DOHH2 (cell line): ENCODE measurements at regions not wholly inside any gene's neighbourhood (a gene's known extent, or its start where the extent isn't known, plus 50 kb on each side); places are given as distances from the start of the nearest gene placed in this dataset.

ENCODE experiments used
- H3F3A ChIP-seq: fragments of 200-600 bp; sonication (generic), shearing (Covaris generic); 2 replicates; pipeline ENCODE4 v1.6.0; 2016; ENCODE audit warnings: antibody characterized with exemption, mild to moderate bottlenecking; ENCODE audit not compliant: control insufficient read depth, insufficient read depth
- H3K27ac ChIP-seq: fragments of 200-600 bp; sonication (generic); 2 replicates; pipeline ENCODE4 v1.5.1; 2014; ENCODE audit warnings: low read depth, mild to moderate bottlenecking, low read length, moderate library complexity
- H3K27me3 ChIP-seq: fragments of 200-600 bp; sonication (generic); 2 replicates; pipeline ENCODE4 v1.6.1; 2014; ENCODE audit warnings: mild to moderate bottlenecking, low read length, mixed read lengths; ENCODE audit not compliant: control insufficient read depth
- H3K36me3 ChIP-seq: fragments of 200-600 bp; sonication (generic); 2 replicates; pipeline ENCODE4 v1.6.1; 2014; ENCODE audit warnings: mild to moderate bottlenecking, low read length, moderate library complexity, mixed read lengths; ENCODE audit not compliant: control insufficient read depth
- H3K4me1 ChIP-seq: fragments of 200-600 bp; sonication (generic); 2 replicates; pipeline ENCODE4 v1.6.1; 2014; ENCODE audit warnings: mild to moderate bottlenecking, low read length, mixed read lengths; ENCODE audit not compliant: control insufficient read depth
- H3K4me2 ChIP-seq: fragments of 200-600 bp; sonication (generic); 2 replicates; pipeline ENCODE4 v1.6.0; 2014; ENCODE audit warnings: mild to moderate bottlenecking, low read length, moderate library complexity
- H3K4me3 ChIP-seq: fragments of 200-600 bp; sonication (generic); 2 replicates; pipeline ENCODE4 v1.5.1; 2014; ENCODE audit warnings: mild to moderate bottlenecking, low read length, mixed read lengths
- H3K79me2 ChIP-seq: fragments of 200-600 bp; sonication (generic); 2 replicates; pipeline ENCODE4 v1.6.1; 2014; ENCODE audit warnings: mild to moderate bottlenecking, low read length, mixed read lengths; ENCODE audit not compliant: control insufficient read depth
- H3K9me2 ChIP-seq: fragments of 200-600 bp; sonication (generic); replicated peaks from 2 replicates; pipeline ENCODE4 v1.6.1; 2014; ENCODE audit warnings: mild to moderate bottlenecking, low read length, mixed read lengths; ENCODE audit not compliant: control insufficient read depth
- H3K9me3 ChIP-seq: fragments of 200-600 bp; sonication (generic); 2 replicates; pipeline ENCODE4 v1.6.1; 2014; ENCODE audit warnings: antibody characterized with exemption, low read length, mixed read lengths; ENCODE audit not compliant: control insufficient read depth, insufficient read depth
- H4K20me1 ChIP-seq: fragments of 200-600 bp; sonication (generic); 2 replicates; pipeline ENCODE4 v1.6.0; 2014; ENCODE audit warnings: low read depth, mild to moderate bottlenecking, antibody characterized with exemption, low read length, moderate library complexity; ENCODE audit not compliant: control insufficient read depth, insufficient read depth
- CTCF ChIP-seq: fragments of 200-600 bp; sonication (generic); IDR thresholded peaks from one replicate; pipeline ENCODE4 v1.5.1; 2014; ENCODE audit warnings: antibody characterized with exemption, mild to moderate bottlenecking, low read depth, low read length; ENCODE audit not compliant: poor library complexity, severe bottlenecking
- EZH2phosphoT487 ChIP-seq: fragments of 200-600 bp; sonication (generic); IDR thresholded peaks from 2 replicates; pipeline ENCODE4 v1.6.1; 2017; ENCODE audit warnings: borderline replicate concordance, mild to moderate bottlenecking, antibody characterized with exemption, low read length, moderate library complexity, mixed read lengths

GRCh38 chr14:83133981-83134645 lies 1600.5 kb upstream of the SEL1L start:
- Histone ChIP-seq H3F3A (no peaks in the 10 kb centered on the region), H4K20me1 (no peaks in the 10 kb centered on the region), H3K27me3 (no peaks in the 10 kb centered on the region), H3K36me3 (no peaks in the 10 kb centered on the region), H3K4me2 (no peak overlapping the region), H3K4me3 (no peak overlapping the region), H3K4me1 (no peaks in the 10 kb centered on the region), H3K79me2 (no peaks in the 10 kb centered on the region), H3K27ac (no peak overlapping the region), H3K9me3 (no peaks in the 10 kb centered on the region), H3K9me2 (no peaks in the 10 kb centered on the region)
- TF ChIP-seq CTCF: no peak
- no peak for TF ChIP-seq EZH2phosphoT487

- no peak for TF ChIP-seq CTCF
- no peak for TF ChIP-seq EZH2phosphoT487
- H3K79me2 ChIP-seq: no peaks in the 10 kb centered on the region
- H3K9me3 ChIP-seq: no peaks in the 10 kb centered on the region
- H4K20me1 ChIP-seq: no peaks in the 10 kb centered on the region
- no peaks in the 10 kb centered on the region for H3F3A ChIP-seq
- no peaks in the 10 kb centered on the region for H3K4me1 ChIP-seq
- no peak overlapping the region for H3K4me2 ChIP-seq
- H3K9me2 ChIP-seq: no peaks in the 10 kb centered on the region
- H3K36me3 ChIP-seq: no peaks in the 10 kb centered on the region
- H3K4me3 ChIP-seq: no peak overlapping the region
- no peaks in the 10 kb centered on the region for H3K27me3 ChIP-seq
- no peak overlapping the region for H3K27ac ChIP-seq
Measured at GRCh38 chr14:83140756-83141155, 1607.1 kb upstream of the SEL1L start.

- no peaks in the 10 kb centered on the region for H3K9me3 ChIP-seq
- H3K4me3 ChIP-seq: no peak overlapping the region
- H3K79me2 ChIP-seq: no peaks in the 10 kb centered on the region
- no peak for TF ChIP-seq CTCF
- no peak for TF ChIP-seq EZH2phosphoT487
- no peaks in the 10 kb centered on the region for H3K9me2 ChIP-seq
- H3F3A ChIP-seq: no peaks in the 10 kb centered on the region
- H3K27ac ChIP-seq: no peak overlapping the region
- H3K36me3 ChIP-seq: no peaks in the 10 kb centered on the region
- no peak overlapping the region for H3K4me2 ChIP-seq
- no peaks in the 10 kb centered on the region for H4K20me1 ChIP-seq
- H3K4me1 ChIP-seq: no peaks in the 10 kb centered on the region
- H3K27me3 ChIP-seq: no peaks in the 10 kb centered on the region
Measured at GRCh38 chr14:83147006-83147405, 1613.4 kb upstream of the SEL1L start.
